ENCODE measurements at regions not wholly inside any gene's neighbourhood (a gene's known extent, or its start where the extent isn't known, plus 50 kb on each side); places are given as distances from the start of the nearest gene placed in this dataset.

- TF ChIP-seq POLR2AphosphoS5 (IDR thresholded peaks at IDR 0.05) (no peak), CTCF (IDR thresholded peaks at IDR 0.05 in 8 of 11, conservative IDR thresholded peaks at IDR 0.05 in 3 of 11) (no peak), POLR2A (IDR thresholded peaks at IDR 0.05) (no peak)
Observed at GRCh38 chr3:13189639-13190377, 116.6 kb upstream of the IQSEC1 start.

Measured in spleen (tissue), 7 donors.